ENCODE measurements at regions not wholly inside any gene's neighbourhood (a gene's known extent, or its start where the extent isn't known, plus 50 kb on each side); places are given as distances from the start of the nearest gene placed in this dataset.

DNA sequence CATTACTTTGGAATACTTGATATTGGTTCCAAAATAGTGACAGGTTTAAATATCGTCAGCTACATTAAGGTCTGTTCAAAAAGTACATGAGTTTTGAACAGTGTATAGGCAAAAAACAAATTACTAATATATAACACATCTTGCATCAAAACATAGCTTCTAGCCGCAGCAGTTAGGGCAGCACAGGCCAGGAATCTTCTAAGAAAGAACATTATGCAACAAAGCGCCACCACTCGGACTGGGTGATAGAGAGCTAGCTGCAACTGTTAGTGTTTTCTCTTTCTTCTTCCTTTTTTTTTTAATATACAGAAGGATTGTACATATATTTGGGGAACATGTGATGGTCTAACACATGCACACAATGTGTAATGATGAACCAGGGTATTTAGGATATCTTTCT is 504.5 kb downstream of the NR2F1-AS1 start:
- TF ChIP-seq, protein P1, sequence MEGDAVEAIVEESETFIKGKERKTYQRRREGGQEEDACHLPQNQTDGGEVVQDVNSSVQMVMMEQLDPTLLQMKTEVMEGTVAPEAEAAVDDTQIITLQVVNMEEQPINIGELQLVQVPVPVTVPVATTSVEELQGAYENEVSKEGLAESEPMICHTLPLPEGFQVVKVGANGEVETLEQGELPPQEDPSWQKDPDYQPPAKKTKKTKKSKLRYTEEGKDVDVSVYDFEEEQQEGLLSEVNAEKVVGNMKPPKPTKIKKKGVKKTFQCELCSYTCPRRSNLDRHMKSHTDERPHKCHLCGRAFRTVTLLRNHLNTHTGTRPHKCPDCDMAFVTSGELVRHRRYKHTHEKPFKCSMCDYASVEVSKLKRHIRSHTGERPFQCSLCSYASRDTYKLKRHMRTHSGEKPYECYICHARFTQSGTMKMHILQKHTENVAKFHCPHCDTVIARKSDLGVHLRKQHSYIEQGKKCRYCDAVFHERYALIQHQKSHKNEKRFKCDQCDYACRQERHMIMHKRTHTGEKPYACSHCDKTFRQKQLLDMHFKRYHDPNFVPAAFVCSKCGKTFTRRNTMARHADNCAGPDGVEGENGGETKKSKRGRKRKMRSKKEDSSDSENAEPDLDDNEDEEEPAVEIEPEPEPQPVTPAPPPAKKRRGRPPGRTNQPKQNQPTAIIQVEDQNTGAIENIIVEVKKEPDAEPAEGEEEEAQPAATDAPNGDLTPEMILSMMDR (IDR thresholded peaks at IDR 0.05), result no peak
- TF ChIP-seq POLR2A (IDR thresholded peaks at IDR 0.05), result no peak

Measured in heart left ventricle (tissue), 13 donors.